SU-DHL-6 (cell line): ENCODE measurements at regions not wholly inside any gene's neighbourhood (a gene's known extent, or its start where the extent isn't known, plus 50 kb on each side); places are given as distances from the start of the nearest gene placed in this dataset.

Experiments
- EZH2phosphoT487 ChIP-seq: fragments of 200-600 bp; sonication (generic), shearing (Covaris generic); conservative IDR thresholded peaks from 2 replicates; pipeline ENCODE4 v1.6.1; 2018; ENCODE audit warnings: mild to moderate bottlenecking, antibody characterized with exemption, low read length, moderate library complexity, mixed read lengths
- TF ChIP-seq, protein P1 (sequence below): fragments of 200-600 bp; sonication (generic); IDR thresholded peaks from one replicate; pipeline ENCODE4 v1.5.1; 2017; ENCODE audit warnings: antibody characterized with exemption, mild to moderate bottlenecking, low read length, moderate library complexity; ENCODE audit not compliant: insufficient read depth, poor library complexity, severe bottlenecking

GRCh38 chr4:177171588-177171987, 138.1 kb upstream of the NEIL3 start:
- TF ChIP-seq, protein P1, sequence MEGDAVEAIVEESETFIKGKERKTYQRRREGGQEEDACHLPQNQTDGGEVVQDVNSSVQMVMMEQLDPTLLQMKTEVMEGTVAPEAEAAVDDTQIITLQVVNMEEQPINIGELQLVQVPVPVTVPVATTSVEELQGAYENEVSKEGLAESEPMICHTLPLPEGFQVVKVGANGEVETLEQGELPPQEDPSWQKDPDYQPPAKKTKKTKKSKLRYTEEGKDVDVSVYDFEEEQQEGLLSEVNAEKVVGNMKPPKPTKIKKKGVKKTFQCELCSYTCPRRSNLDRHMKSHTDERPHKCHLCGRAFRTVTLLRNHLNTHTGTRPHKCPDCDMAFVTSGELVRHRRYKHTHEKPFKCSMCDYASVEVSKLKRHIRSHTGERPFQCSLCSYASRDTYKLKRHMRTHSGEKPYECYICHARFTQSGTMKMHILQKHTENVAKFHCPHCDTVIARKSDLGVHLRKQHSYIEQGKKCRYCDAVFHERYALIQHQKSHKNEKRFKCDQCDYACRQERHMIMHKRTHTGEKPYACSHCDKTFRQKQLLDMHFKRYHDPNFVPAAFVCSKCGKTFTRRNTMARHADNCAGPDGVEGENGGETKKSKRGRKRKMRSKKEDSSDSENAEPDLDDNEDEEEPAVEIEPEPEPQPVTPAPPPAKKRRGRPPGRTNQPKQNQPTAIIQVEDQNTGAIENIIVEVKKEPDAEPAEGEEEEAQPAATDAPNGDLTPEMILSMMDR: no peak
- no peak for TF ChIP-seq EZH2phosphoT487
